IMR-90 (cell line): ENCODE measurements at regions not wholly inside any gene's neighbourhood (a gene's known extent, or its start where the extent isn't known, plus 50 kb on each side); places are given as distances from the start of the nearest gene placed in this dataset.

Experiments used
- ATAC-seq: fragments of 200-7000 bp; cut with Tn5 transposase; 2 replicates; pipeline ENCODE4 v1.9.1; 2020; ENCODE audit warnings: low read depth, mild to moderate bottlenecking, moderate library complexity
- BruUV-seq: library from RNA; stranded (reverse); fragments of 400-500 nt; replicated peaks from 2 replicates; lab custom pipeline; 2021; lab: Mats Ljungman, UMichigan
- CTCF ChIA-PET: fragments of 300-600 bp; formaldehyde crosslinking; extraction: SDS; loops from one replicate; lab custom pipeline; 2021; ENCODE audit warnings: antibody characterized with exemption; lab: Yijun Ruan, JAX
- POLR2A ChIA-PET: fragments of 300-600 bp; sonication (Branson Sonifier 250); formaldehyde crosslinking; loops from one replicate; lab custom pipeline; 2022; ENCODE audit warnings: antibody characterized with exemption; ENCODE audit not compliant: unreplicated experiment; lab: Charles Lee
- DNase-seq: peaks from one replicate; pipeline ENCODE4 v3.0.0; 2013
- H2AFZ ChIP-seq: replicated peaks from 2 replicates; pipeline ENCODE3; 2013; ENCODE audit warnings: low read length, mild to moderate bottlenecking; ENCODE audit not compliant: poor library complexity
- H2AK5ac ChIP-seq: 2 replicates; pipeline ENCODE4 v1.6.1; 2013; ENCODE audit warnings: low read depth, low read length, inconsistent platforms
- H2AK9ac ChIP-seq: replicated peaks from 2 replicates; pipeline ENCODE3; 2013; ENCODE audit warnings: mild to moderate bottlenecking, low read depth, low read length, moderate library complexity; ENCODE audit not compliant: poor library complexity
- H2BK120ac ChIP-seq: 2 replicates; pipeline ENCODE4 v1.6.1; 2013; ENCODE audit warnings: low read depth, low read length, inconsistent platforms
- H2BK15ac ChIP-seq: 3 replicates; pipeline ENCODE4 v1.6.1; 2013; ENCODE audit warnings: low read depth, low read length, inconsistent platforms
- H2BK20ac ChIP-seq: 2 replicates; pipeline ENCODE4 v1.6.1; 2013; ENCODE audit warnings: low read depth, mild to moderate bottlenecking, inconsistent platforms, low read length, moderate library complexity
- H2BK5ac ChIP-seq: 2 replicates; pipeline ENCODE4 v1.6.1; 2013; ENCODE audit warnings: mild to moderate bottlenecking, low read depth, low read length, inconsistent platforms; ENCODE audit not compliant: poor library complexity, severe bottlenecking
- H3K14ac ChIP-seq: replicated peaks from 2 replicates; pipeline ENCODE4 v1.6.1; 2013; ENCODE audit warnings: low read depth, low read length, inconsistent platforms
- H3K18ac ChIP-seq: 2 replicates; pipeline ENCODE4 v1.6.1; 2013; ENCODE audit warnings: low read depth, low read length, control low read depth
- H3K23ac ChIP-seq: 2 replicates; pipeline ENCODE4 v1.6.1; 2013; ENCODE audit warnings: low read depth, low read length, inconsistent platforms
- H3K27ac ChIP-seq: 2 replicates; pipeline ENCODE4 v1.5.1; 2013; ENCODE audit warnings: mild to moderate bottlenecking, control low read depth, low read length; ENCODE audit not compliant: insufficient read depth
- H3K27me3 ChIP-seq: 2 replicates; pipeline ENCODE4 v1.6.1; 2013; ENCODE audit warnings: low read length; ENCODE audit not compliant: control insufficient read depth, insufficient read depth
- H3K36me3 ChIP-seq: 2 replicates; pipeline ENCODE4 v1.6.1; 2013; ENCODE audit warnings: low read length, mixed read lengths; ENCODE audit not compliant: control insufficient read depth, insufficient read depth
- H3K4ac ChIP-seq: 2 replicates; pipeline ENCODE4 v1.6.1; 2013; ENCODE audit warnings: low read depth, low read length, inconsistent platforms
- H3K4me1 ChIP-seq: 2 replicates; pipeline ENCODE4 v1.6.1; 2013; ENCODE audit warnings: low read length, mixed read lengths; ENCODE audit not compliant: control insufficient read depth, insufficient read depth
- H3K4me2 ChIP-seq: 2 replicates; pipeline ENCODE4 v1.6.1; 2013; ENCODE audit warnings: low read depth, mild to moderate bottlenecking, control low read depth, low read length, moderate library complexity
- H3K4me3 ChIP-seq: 2 replicates; pipeline ENCODE4 v1.5.1; 2013; ENCODE audit warnings: low read depth, mild to moderate bottlenecking, control low read depth, low read length, moderate library complexity; ENCODE audit not compliant: insufficient read depth
- H3K56ac ChIP-seq: 2 replicates; pipeline ENCODE4 v1.6.1; 2013; ENCODE audit warnings: low read length, inconsistent platforms; ENCODE audit not compliant: insufficient read depth; ENCODE audit errors: extremely low read depth
- H3K79me1 ChIP-seq, 2 experiments: 2 replicates each; pipeline ENCODE4 v1.6.1; 2013; ENCODE audit warnings: low read length in 2 of 2, inconsistent platforms in 1 of 2, low read depth in 1 of 2
- H3K9ac ChIP-seq: 2 replicates; pipeline ENCODE4 v1.6.1; 2013; ENCODE audit warnings: low read depth, low read length, control low read depth
- H3K9me1 ChIP-seq: 2 replicates; pipeline ENCODE4 v1.6.1; 2013; ENCODE audit warnings: low read length, inconsistent platforms; ENCODE audit not compliant: insufficient read depth
- H3K9me3 ChIP-seq: 2 replicates; pipeline ENCODE4 v1.6.1; 2013; ENCODE audit warnings: low read length; ENCODE audit not compliant: control insufficient read depth, insufficient read depth
- H4K20me1 ChIP-seq: 2 replicates; pipeline ENCODE4 v1.6.1; 2013; ENCODE audit warnings: low read length, inconsistent platforms; ENCODE audit not compliant: insufficient read depth
- H4K5ac ChIP-seq: 2 replicates; pipeline ENCODE4 v1.6.1; 2013; ENCODE audit warnings: mild to moderate bottlenecking, low read depth, low read length, control low read depth
- H4K8ac ChIP-seq, 2 experiments: 2 replicates each; pipeline ENCODE4 v1.6.1; 2013; ENCODE audit warnings: low read depth in 2 of 2, low read length in 2 of 2, control low read depth in 1 of 2, inconsistent platforms in 1 of 2
- H4K91ac ChIP-seq: 2 replicates; pipeline ENCODE4 v1.6.1; 2013; ENCODE audit warnings: low read depth, low read length, inconsistent platforms; ENCODE audit not compliant: insufficient read depth
- BHLHE40 ChIP-seq: fragments of 150-350 bp; IDR thresholded peaks from 2 replicates; pipeline ENCODE4 v1.6.1; 2016; ENCODE audit warnings: mild to moderate bottlenecking, low read depth, low read length
- CEBPB ChIP-seq: IDR thresholded peaks from 2 replicates; pipeline ENCODE4 v1.6.1; 2012; ENCODE audit warnings: low read depth, low read length, improper control_type of control experiment
- CTCF ChIP-seq: conservative IDR thresholded peaks from 2 replicates; pipeline ENCODE4 v1.5.1; 2012; ENCODE audit warnings: mild to moderate bottlenecking, low read depth, low read length, improper control_type of control experiment
- ELK1 ChIP-seq: fragments of 150-350 bp; IDR thresholded peaks from 2 replicates; pipeline ENCODE4 v1.6.1; 2016; ENCODE audit warnings: low read depth, mild to moderate bottlenecking, low read length, moderate library complexity, borderline replicate concordance
- MAFK ChIP-seq: IDR thresholded peaks from 2 replicates; pipeline ENCODE4 v1.6.1; 2012; ENCODE audit warnings: low read depth, low read length, improper control_type of control experiment
- POLR2A ChIP-seq: IDR thresholded peaks from 2 replicates; pipeline ENCODE4 v1.6.1; 2012; ENCODE audit warnings: mild to moderate bottlenecking, low read depth, low read length
- RCOR1 ChIP-seq: IDR thresholded peaks from 2 replicates; pipeline ENCODE4 v1.6.1; 2012; ENCODE audit warnings: mild to moderate bottlenecking, low read length, improper control_type of control experiment; ENCODE audit not compliant: insufficient replicate concordance
- WGBS, 2 experiments: methylation state at CpG; one replicate each; pipeline versions ENCODE4 v1.1.5 to v1.1.7; 2013; ENCODE audit warnings: missing lambda C conversion rate in 2 of 2; ENCODE audit not compliant: insufficient read length in 1 of 2; ENCODE audit errors: extremely low coverage in 2 of 2; 5-methylcytosine and 5-hydroxymethylcytosine counted together
- dilution Hi-C: fragments of 300-500 bp; cut with HindIII; formaldehyde crosslinking; loops from one replicate; pipeline ENCODE4 v1.14.3; 2018; ENCODE audit warnings: low sequenced_read_pairs; ENCODE audit not compliant: unreplicated experiment
- in situ Hi-C: fragments of 300-500 bp; cut with MboI; formaldehyde crosslinking; loops from 3 replicates; pipeline ENCODE4 v1.14.3; 2019; ENCODE audit warnings: low sequenced_read_pairs, inconsistent platforms, mixed read lengths
- intact Hi-C: fragments of 100-400 bp; cut with micrococcal nuclease; formaldehyde crosslinking; loops from 2 replicates; pipeline ENCODE4 v1.10.0; 2022

- no peaks in the 10 kb centered on the region for H3K27me3 ChIP-seq
- no peak overlapping the region for H2BK20ac ChIP-seq
- no peak overlapping the region for H2BK120ac ChIP-seq
- dilution Hi-C loops (no loop called here), intact Hi-C loops (no loop called here), in situ Hi-C loops (no loop called here)
- H2BK15ac ChIP-seq: no peak overlapping the region
- no peak overlapping the region for H3K4ac ChIP-seq
- H2AFZ ChIP-seq: no peak overlapping the region
- H3K79me1 ChIP-seq: no peaks in the 10 kb centered on the region
- no peaks in the 10 kb centered on the region for H3K9me1 ChIP-seq
- no peak overlapping the region for H3K9ac ChIP-seq
- H3K4me2 ChIP-seq: no peak overlapping the region
- no peaks in the 10 kb centered on the region for H3K4me1 ChIP-seq
- no CpG with 5 or more reads among the region's 4 CpGs for WGBS, 2 experiments
- no peaks in the 10 kb centered on the region for H4K20me1 ChIP-seq
- H2BK5ac ChIP-seq: no peak overlapping the region
- no peak overlapping the region for H4K8ac ChIP-seq
- no peak overlapping the region for H3K18ac ChIP-seq
- CTCF ChIA-PET: no interaction called here
- H3K4me3 ChIP-seq: no peak overlapping the region
- ATAC-seq: no peak
- H2AK5ac ChIP-seq: no peak overlapping the region
- no TSS peak for BruUV-seq
- no peak overlapping the region for H4K5ac ChIP-seq
- no peak overlapping the region for H3K14ac ChIP-seq
- no peaks in the 10 kb centered on the region for H3K36me3 ChIP-seq
- POLR2A ChIA-PET: no interaction called here
- no peak for DNase-seq
- H4K91ac ChIP-seq: no peak overlapping the region
- no peak for TF ChIP-seq RCOR1
- TF ChIP-seq CEBPB: no peak
- no peak for TF ChIP-seq POLR2A
- TF ChIP-seq BHLHE40: no peak
- TF ChIP-seq ELK1: no peak
- TF ChIP-seq MAFK: no peak
- TF ChIP-seq CTCF: no peak
- no peak overlapping the region for H3K27ac ChIP-seq
- no peak overlapping the region for H3K23ac ChIP-seq
- H3K56ac ChIP-seq: no peak overlapping the region
- no peaks in the 10 kb centered on the region for H3K9me3 ChIP-seq
- H2AK9ac ChIP-seq: no peak overlapping the region
Observed at GRCh38 chr5:118115791-118116190, 872.6 kb downstream of the DTWD2 start.
